Gastroesophageal sphincter (tissue), 3 donors: ENCODE measurements at regions not wholly inside any gene's neighbourhood (a gene's known extent, or its start where the extent isn't known, plus 50 kb on each side); places are given as distances from the start of the nearest gene placed in this dataset.

Source experiments
- CTCF ChIP-seq, 4 experiments: fragments of 200-600 bp in 2 of 4; fragments of 450-650 bp in 2 of 4; sonication (generic) in 1 of 4; IDR thresholded peaks; one replicate each; pipeline ENCODE4 v1.5.1; 2017 to 2019; ENCODE audit warnings: antibody characterized with exemption in 4 of 4, mild to moderate bottlenecking in 2 of 4, moderate library complexity in 2 of 4
- POLR2A ChIP-seq, 2 donors: fragments of 450-650 bp; IDR thresholded peaks; one replicate each; pipeline ENCODE4 v1.6.1; 2017; ENCODE audit warnings: antibody characterized with exemption in 2 of 2, mild to moderate bottlenecking in 2 of 2, moderate library complexity in 1 of 2
- POLR2AphosphoS5 ChIP-seq: sonication (generic); formaldehyde crosslinking; IDR thresholded peaks from one replicate; pipeline ENCODE4 v1.6.1; 2017; ENCODE audit warnings: antibody characterized with exemption

DNA sequence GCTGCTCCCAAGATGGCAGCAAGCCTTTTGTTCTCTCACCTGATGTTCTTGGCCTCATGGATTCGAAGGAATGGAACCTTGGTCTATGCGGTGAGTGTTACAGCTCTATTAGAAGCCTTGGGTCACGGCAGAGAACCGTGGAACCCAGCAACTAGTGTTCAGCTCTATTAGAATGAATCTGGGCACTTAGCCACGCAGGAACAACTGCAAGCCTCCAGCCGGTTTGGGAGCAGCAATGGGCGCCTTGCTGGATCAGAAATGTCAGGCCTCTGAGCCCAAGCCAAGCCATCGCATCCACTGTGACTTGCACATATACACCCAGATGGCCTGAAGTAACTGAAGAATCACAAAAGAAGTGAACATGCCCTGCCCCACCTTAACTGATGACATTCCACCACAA is 1100.7 kb upstream of the PRR20A start:
- TF ChIP-seq CTCF (IDR thresholded peaks at IDR 0.05) = no peak
- no peak for TF ChIP-seq POLR2AphosphoS5
- TF ChIP-seq POLR2A (IDR thresholded peaks at IDR 0.05) = no peak
